ENCODE measurements at regions not wholly inside any gene's neighbourhood (a gene's known extent, or its start where the extent isn't known, plus 50 kb on each side); places are given as distances from the start of the nearest gene placed in this dataset.

DNA sequence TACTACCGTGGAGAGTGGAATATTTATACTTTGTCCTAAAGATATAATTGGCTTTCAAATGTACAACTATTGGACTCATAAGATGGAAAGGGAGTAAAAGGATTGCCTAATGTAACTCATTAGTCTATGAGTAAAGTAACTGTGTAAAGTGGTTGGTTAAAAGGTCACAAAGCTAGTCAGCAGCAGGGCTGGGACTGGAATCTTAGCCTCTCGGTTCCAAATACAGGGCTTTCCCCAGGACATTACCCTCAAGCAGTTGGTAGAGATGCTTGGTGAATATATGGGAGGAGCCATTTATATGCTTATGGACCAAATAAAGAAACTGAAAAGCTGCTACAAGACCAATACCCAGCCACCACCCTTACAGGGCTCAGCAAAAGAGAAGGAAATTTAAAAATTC is 283.7 kb downstream of the HLX start:
- Histone ChIP-seq H3K9me3 (ENCODE audit: severe bottlenecking) (no peaks in the 10 kb centered on the region), H3K27me3 (ENCODE audit: insufficient read depth, low read depth, severe bottlenecking) (no peaks in the 10 kb centered on the region), H3K36me3 (no peaks in the 10 kb centered on the region), H3K27ac (no peak overlapping the region), H3K4me3 (ENCODE audit: low read depth, low read length) (no peak overlapping the region)
- TF ChIP-seq, protein P1, sequence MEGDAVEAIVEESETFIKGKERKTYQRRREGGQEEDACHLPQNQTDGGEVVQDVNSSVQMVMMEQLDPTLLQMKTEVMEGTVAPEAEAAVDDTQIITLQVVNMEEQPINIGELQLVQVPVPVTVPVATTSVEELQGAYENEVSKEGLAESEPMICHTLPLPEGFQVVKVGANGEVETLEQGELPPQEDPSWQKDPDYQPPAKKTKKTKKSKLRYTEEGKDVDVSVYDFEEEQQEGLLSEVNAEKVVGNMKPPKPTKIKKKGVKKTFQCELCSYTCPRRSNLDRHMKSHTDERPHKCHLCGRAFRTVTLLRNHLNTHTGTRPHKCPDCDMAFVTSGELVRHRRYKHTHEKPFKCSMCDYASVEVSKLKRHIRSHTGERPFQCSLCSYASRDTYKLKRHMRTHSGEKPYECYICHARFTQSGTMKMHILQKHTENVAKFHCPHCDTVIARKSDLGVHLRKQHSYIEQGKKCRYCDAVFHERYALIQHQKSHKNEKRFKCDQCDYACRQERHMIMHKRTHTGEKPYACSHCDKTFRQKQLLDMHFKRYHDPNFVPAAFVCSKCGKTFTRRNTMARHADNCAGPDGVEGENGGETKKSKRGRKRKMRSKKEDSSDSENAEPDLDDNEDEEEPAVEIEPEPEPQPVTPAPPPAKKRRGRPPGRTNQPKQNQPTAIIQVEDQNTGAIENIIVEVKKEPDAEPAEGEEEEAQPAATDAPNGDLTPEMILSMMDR (IDR thresholded peaks at IDR 0.05; ENCODE audit: low read depth, low read length): no peak
- DNase-seq: no peak

DNA sequence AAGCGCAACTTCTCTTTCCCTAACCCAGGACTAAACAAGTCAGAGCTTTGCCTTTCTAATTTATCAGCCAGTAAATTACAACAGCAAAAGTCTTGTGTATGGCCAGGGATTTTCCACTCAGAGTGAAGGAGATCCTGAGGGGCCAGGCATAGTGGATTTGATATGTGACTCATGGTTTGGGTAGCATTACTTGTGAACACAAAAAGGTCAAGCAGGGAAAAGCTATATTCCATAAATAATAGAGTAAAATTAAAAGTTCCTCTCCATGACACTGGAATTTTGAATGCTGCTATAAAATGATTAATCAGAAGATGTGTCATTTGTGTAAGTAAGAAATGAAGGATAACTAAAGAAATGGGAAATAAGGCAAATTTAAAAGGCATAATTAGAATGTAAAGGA is 284.8 kb downstream of the HLX start:
- Histone ChIP-seq H3K27me3 (ENCODE audit: insufficient read depth, low read depth, severe bottlenecking) (no peaks in the 10 kb centered on the region), H3K9me3 (ENCODE audit: severe bottlenecking) (no peaks in the 10 kb centered on the region), H3K36me3 (no peaks in the 10 kb centered on the region), H3K27ac (no peak overlapping the region), H3K4me3 (ENCODE audit: low read depth, low read length) (no peak overlapping the region)
- no peak for DNase-seq
- TF ChIP-seq, protein P1 (IDR thresholded peaks at IDR 0.05; ENCODE audit: low read depth, low read length): no peak

DNA sequence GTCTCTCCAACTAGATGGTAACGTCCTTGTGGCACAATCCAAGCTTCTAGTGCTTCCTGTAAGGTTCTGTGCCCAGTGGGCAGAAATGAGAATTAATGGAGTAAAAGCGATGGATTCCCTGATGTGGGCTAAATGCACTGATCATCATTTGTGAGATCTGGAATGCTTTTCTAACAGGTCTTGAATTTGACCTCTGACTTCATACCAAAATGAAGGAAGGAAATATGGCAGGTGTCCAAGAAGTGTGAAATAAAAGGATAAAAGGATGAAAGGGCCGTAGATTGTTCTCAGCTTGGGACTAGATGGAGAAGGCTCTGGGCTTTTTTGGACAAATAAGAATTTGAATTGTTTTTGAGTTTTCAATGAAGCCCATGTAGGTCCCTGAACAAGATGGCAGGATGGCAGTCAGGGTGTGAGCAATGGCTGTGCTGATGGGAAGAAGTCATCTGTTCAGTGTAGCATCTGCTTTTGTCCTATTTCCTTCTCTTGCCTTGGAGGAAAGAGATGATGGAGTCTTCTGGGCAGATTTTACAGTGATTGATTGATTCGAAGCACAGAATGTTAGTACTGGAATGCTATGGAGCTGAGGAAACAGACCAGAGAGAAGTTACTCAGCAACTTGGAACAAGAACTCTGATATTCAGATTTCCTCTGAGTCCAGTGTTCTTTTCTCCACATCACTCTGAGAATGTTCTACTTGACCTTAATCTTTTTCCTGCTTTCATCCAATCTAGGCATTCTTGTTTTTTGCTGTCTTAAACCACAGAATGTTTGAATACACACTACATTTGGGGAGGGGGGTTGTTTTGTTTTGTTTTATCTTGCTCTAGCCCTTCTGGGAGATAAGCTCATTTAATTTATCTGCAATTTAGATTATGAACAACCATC is 286.0 kb downstream of the HLX start:
- H3K27me3 ChIP-seq (ENCODE audit: insufficient read depth, low read depth, severe bottlenecking): no peaks in the 10 kb centered on the region
- TF ChIP-seq, protein P1 (IDR thresholded peaks at IDR 0.05; ENCODE audit: low read depth, low read length): no peak
- no peaks in the 10 kb centered on the region for H3K9me3 ChIP-seq (ENCODE audit: severe bottlenecking)
- no peak for DNase-seq
- H3K36me3 ChIP-seq: no peaks in the 10 kb centered on the region
- H3K4me3 ChIP-seq (ENCODE audit: low read depth, low read length): no peak overlapping the region
- no peak overlapping the region for H3K27ac ChIP-seq

DNA sequence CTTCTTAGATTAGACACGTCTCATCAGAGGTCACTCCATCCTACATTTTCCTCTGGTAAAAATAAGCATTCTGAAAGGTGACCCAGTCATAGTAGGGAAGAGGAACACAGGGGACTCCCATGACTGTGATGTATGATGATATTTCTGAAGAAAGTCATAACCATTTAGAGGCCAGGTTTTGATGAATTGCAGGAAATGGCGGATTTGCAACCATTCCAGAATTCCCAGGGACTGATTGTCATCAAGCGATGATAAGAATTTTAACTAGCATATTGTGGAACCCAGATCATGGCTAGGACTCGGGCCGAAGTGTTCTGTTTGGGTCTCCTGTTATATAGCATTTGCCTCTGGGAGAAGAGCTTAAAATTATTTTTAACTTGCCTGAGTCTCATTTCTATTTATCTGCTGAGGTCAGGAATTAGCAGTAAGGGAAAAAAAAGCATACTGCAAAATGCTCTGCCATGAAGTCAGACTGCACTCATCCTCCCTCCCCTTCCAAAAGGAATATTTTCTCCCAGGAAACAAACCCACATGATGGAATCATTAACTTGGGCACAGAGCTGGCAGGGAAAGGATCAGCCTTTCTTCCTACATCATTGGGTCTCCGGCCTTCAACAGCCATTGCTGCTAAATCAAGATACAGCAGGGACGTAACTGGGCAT is 286.7 kb downstream of the HLX start:
- Histone ChIP-seq H3K36me3 (no peaks in the 10 kb centered on the region), H3K4me3 (ENCODE audit: low read depth, low read length) (no peak overlapping the region), H3K27ac (no peak overlapping the region), H3K27me3 (ENCODE audit: insufficient read depth, low read depth, severe bottlenecking) (no peaks in the 10 kb centered on the region), H3K9me3 (ENCODE audit: severe bottlenecking) (no peaks in the 10 kb centered on the region)
- DNase-seq: no peak
- TF ChIP-seq, protein P1 (IDR thresholded peaks at IDR 0.05; ENCODE audit: low read depth, low read length): no peak

DNA sequence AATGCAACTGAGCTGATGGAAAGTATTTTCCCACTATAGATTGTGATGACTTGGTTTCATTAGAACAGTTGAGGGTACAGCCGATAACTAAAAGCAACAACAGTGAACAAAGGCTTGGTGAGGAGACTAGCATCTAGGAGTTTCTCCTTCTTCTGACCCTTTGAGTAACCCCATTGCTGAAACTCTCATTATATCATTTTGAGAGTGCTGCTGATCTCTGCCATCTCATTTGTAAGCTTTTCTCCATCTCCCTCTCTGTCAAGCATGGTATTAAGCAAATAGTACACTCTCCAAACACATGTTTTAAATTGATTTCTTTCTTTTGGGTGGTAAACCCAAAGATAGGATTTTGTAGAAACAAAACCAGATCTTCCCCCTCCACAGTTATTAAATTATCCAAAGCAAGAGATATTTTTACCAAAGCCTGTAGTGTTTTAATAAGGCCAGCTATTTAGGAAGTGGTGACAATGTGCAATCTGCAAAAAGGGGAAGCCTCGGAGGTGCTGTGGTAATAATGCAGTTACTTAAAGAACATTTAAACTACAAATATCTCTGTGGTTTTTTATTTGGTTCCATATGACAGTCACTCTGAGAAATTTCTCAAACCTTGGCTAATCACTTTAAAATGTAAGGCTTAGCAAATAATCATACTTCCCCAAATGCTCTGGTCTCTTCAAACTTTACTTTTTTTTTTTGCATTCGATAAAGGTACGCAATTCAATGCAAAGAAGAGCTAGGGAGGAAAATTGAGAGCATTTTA is 287.5 kb downstream of the HLX start:
- TF ChIP-seq, protein P1 (IDR thresholded peaks at IDR 0.05; ENCODE audit: low read depth, low read length): no peak
- Histone ChIP-seq H3K4me3 (ENCODE audit: low read depth, low read length) (no peak overlapping the region), H3K9me3 (ENCODE audit: severe bottlenecking) (peaks cover 6% of the 10 kb centered on the region), H3K27me3 (ENCODE audit: insufficient read depth, low read depth, severe bottlenecking) (no peaks in the 10 kb centered on the region), H3K36me3 (no peaks in the 10 kb centered on the region), H3K27ac (no peak overlapping the region)
- no peak for DNase-seq
